NCI-H2171 treated with DMSO at 0.1 percent for 48 hours (cell line): ENCODE measurements at regions not wholly inside any gene's neighbourhood (a gene's known extent, or its start where the extent isn't known, plus 50 kb on each side); places are given as distances from the start of the nearest gene placed in this dataset.
"Not testable (repeated sequence)": the region's sequence is repeated elsewhere in the genome, so short reads cannot be mapped to it uniquely, and the experiment has no call there.

Experiments used
- DNase-seq: peaks from one replicate; lab custom pipeline; 2025; lab: John Stamatoyannopoulos, UW

DNA sequence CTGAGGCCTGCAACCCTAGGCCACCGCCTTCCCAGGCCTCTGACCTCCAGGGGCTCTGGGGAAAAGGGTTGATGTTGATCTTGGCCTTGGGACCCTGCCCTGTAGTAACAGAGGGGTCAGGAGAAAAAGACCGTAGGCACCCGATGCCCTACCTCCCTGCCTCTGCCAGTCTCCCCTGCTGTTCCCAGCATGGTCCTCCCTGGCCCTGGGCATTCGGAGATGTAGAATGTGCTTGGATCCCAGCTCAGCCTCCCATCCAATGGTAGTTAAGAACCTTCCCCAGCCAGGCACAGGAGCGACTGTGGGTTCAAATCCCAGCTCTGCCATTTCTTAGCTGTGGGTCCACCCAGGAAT lies 72.0 kb upstream of the TARDBP start:
- no peak for DNase-seq

DNA sequence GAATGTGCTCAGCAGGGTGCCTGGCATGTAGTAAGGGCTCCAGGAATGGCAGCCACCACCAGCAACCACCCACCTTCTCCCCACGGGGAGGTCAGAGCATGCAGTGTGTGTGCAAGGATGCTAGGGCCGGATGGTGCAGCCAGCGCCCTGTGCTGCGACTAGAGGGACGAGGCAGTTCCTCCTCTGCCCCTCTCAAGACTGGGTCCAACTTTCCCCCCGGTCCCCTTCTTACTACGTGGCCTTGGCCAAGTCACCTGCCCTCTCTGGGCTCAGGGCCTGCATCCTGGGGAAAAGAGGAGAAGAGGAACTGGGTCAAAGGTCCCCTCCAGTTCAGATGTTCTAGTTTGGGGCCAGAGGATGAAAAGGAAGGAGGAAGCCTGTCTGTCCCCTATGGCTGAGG lies 71.6 kb upstream of the TARDBP start:
- DNase-seq, result no peak

DNA sequence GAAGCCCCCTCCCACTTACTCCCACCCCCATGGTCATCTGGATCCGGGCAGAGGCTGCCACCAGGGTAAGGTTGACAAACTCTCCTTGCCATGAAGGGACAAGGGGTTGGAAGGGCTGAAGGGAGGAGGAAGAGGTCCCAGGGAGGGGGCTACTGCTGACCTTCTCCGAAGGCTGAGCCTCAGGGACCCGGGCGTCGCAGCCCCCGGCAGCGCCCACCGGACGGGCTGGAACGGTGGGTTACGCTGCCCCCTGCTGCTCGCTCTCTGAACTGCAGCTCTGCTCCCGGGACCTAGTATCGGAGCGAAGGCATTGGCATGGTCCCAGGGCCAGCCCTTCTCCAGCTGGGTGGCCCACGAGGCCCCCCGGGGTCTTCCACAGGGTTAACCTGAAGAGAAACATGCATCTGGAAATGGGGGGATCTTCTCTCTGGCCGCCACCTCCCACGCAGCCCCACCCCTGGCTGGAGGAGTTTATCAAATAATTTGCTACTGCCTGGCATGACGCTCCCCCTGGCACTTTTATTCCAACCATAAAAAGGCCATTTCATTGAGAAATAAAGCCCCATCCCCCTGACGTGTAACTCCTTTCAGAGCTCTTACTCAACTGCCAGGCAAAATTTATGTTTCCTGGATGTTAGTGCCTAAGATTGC lies 70.4 kb upstream of the TARDBP start:
- no peak for DNase-seq

DNA sequence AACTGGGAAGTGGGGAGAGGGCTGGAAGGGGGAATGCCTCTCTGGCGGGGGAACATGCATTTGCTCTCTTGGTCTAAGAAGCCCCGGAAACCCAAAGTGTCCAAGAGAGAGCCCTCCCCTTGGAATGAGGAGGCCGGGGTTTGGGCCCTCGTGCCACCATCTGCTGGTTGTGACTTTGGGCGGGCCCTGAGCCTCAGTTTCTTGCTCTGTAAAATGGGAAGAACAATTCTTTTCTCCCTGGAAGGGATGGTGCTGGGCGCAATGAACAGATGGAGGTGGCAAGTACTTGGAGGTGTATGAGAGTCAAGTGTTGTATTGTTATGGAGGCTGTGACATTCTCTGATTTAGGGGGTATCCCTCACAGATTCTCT lies 69.9 kb upstream of the TARDBP start:
- no peak for DNase-seq

DNA sequence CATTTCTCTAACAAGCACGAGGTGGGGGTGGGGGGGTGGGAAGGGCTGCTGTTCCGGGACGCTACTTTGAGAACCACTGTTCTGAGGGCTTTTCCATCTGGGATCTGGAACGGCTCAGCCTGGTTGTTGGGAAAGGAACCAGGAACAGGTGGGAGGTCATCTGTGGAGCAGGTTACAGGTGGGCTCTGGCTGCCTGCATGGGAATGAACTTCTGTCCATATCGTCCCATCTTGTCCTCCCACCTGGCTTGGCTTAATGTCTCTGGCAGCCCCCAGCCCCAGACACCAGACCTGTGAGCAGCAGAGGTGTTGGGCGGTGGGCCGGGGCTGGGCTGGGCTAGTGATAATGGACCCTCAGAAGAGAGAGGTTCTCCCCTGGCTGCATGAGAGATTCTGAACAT lies 69.4 kb upstream of the TARDBP start:
- no peak for DNase-seq

DNA sequence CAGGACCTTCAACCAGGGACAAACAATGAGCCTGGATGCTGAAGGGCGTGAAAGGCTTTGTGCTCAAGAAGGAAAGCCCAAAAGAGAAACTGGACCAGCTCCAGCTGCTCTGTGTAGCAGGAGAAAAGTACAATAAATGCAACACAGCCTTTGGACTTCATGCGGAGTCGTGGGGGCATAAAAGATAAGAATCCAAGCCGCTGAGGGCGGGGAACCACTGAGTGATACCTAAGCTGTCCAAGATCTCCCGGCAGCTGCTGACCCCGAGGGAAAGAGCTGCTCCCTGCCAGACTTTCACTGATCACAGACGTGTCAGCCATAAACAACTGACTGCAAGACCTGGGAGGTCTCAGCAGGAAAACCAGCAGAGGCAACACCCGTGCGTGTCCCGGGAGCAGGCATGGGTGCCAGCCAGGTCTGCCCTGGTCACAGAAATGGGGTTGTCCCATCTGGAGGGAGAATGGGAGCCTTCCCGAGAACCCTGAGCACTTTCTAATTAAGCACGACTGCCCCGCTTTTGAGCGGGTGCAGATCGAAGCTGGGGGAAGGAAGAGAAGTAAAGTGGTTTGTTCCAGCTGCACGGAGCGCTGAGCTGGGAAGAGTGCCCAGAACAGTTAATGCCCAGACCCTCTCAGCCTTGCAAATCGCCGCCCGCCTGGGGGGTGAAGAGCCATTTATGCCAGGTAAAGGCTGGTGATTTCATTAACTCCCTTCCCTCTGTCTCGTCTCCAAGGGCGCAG lies 68.3 kb upstream of the TARDBP start:
- DNase-seq, result peak; percentile 53

DNA sequence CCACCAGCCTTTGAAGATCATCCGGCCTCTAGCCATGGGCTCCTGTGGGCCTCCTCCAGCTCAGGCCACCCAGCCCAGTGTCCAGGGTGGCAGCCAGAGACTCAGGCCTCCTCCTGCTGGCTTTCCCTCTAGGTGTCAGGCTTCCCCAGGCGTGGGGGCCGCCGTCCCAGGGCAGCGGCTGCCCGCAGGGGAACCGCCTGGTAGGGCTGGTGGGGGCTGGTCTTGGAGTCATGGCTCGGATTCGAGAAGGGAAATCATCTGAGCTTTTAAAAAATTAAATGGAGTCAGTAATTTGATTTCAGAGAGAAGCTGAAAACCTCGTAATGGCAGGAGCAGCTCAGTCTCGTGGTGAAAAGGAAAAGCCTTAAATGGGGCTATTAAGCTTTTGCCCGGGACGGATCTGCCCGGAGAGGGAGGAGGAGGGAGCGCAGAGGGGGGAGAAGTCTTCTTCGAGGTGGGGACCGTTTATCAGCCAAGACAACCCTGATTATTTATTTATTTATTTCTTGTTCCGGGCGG lies 66.4 kb upstream of the TARDBP start:
- DNase-seq, result no peak

DNA sequence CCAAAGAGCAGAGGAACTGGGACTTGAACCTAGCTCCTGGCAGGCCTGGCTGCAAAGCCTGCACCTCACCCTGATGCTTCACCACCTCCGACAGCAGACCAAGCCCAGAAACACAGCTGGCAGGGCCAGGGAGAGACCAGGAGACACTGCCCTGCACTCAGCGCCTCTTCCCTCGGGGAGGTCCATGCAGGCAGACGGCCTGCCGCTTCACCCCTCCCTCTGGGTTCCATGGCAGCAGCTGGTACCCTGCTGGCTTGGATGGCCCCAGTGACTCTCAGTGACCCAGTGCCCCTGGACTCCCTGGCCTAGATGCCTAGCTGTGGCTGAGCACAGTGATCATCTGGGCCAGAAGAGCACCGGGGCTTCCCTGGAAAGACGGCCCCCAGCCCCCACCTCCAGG lies 65.3 kb upstream of the TARDBP start:
- DNase-seq, result no peak

DNA sequence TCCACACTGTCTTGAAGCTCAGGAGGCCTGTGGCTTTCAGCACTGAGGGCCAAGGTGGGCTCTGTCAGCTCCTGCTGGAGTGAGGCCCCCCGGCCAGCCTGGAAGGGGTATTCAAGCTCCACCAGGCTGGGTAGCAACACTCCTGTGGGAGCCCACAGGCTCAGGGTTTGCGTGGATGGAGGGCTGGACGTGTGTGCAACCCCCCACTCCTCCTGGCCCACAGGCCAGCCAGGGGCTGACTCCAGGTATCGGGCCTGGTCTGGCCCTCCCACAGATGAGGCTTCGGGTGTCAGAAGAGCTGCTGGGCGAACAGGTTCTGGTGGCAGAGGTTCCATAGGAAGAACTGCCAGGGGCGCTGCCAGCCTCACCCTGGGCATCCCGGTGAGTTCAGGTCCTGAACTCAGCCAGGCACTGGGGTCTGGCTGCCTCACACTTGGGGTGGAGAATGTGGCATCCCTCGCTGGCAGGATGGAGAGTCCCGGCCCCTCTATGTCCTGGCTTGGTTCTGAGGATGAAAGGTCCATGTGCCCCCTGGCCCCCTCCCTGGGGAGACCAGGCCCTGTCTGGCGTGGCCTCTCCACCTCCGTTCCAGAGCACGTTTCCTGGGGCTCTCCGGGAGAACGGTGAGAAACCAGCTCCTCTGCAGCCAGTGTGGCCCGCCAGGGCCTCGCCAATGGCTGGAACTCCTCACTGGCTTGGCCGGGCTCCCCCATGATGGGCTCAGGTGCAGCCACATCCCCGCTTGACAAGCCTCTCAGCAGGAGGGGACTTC lies 64.6 kb upstream of the TARDBP start:
- no peak for DNase-seq

DNA sequence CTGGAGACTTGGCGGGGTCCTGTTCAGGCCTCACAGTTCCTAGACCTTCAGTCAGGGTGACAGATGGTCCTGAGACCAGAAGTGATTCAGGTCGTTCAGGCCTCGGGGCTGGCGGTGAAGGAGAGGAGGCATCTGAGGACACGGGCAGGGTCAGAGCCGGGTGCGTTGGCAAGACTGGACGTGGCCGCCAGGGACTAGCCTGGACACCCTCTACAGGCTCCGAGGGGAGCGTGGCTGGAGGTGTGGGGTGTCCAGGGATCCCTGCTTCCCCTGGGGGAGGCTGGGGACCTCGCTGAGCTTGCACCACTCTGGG lies 64.0 kb upstream of the TARDBP start:
- DNase-seq, result no peak

DNA sequence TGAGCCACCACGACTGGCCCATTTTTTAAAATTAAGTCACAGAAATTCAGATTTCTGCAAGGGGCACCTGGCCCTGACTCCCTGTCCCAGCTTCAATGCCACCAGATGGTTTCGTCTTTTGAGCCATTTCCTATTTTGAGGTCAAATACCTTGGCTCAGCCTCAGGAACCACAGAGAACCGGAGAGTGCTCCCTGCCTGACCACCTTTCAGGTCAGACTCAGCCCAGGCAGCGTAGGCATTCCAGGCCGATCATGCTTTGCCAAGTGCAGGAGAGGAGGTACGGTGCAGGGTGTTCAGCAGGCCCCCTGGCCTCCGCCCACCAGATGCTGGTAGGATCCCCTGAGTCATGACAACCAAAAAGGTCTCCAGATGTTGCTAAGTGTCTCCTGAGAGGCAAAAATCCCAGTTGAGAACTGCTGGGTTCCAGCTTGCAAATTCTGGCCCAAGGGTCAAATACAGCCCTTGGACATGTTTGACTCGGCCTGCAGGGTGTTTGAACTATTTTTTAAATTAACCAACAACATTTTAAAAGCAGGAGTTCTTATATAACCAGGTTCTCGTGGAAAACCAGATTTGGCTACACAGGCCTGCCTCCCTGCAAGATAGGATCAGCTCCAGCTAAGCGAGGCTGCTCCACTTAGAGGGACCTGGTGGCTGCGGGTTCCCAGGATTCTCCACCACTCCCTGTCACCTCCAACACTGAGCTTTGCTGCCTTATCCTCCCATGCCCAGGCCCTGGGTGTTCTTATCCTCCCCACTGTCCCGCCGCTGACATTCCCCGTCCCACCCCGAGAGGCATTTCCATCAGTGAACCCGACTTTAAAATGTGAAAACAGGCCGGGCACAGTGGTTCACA lies 61.9 kb upstream of the TARDBP start:
- DNase-seq, result no peak

DNA sequence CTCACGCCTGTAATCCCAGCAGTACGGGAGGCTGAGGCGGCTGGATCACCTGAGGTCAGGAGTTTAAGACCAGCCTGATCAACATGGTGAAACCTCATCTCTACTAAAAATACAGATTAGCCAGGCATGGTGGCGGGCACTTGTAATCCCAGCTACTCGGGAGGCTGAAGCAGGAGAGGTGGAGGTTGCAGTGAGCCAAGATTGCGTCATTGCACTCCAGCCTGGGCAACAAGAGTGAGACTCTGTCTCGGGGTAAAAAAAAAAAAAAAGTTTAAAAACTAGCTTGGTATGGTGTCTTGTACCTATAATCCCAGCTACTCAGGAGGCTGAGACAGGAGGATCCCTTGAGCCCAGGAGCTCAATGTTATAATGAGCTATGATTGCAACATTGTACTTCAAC lies 61.2 kb upstream of the TARDBP start:
- DNase-seq, result not testable (repeated sequence)

DNA sequence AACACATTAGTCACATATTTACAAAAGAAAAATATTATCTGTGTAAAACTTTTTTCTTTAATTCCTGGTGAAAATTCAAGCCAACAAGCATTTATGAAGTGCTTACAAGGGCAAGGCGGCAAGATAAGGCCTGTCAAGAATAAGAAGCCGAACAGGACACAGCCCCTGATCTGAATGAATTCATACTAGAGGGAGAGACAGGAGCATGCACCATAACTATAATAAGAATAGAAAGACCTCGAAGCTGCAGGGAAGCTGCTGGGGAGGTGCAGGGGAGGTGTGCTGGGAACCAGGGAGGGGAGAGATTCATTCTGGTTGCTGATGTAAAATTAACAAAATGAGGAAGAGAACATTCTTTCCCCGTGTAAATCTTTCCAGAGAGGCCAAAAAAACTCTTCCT lies 60.5 kb upstream of the TARDBP start:
- no peak for DNase-seq

DNA sequence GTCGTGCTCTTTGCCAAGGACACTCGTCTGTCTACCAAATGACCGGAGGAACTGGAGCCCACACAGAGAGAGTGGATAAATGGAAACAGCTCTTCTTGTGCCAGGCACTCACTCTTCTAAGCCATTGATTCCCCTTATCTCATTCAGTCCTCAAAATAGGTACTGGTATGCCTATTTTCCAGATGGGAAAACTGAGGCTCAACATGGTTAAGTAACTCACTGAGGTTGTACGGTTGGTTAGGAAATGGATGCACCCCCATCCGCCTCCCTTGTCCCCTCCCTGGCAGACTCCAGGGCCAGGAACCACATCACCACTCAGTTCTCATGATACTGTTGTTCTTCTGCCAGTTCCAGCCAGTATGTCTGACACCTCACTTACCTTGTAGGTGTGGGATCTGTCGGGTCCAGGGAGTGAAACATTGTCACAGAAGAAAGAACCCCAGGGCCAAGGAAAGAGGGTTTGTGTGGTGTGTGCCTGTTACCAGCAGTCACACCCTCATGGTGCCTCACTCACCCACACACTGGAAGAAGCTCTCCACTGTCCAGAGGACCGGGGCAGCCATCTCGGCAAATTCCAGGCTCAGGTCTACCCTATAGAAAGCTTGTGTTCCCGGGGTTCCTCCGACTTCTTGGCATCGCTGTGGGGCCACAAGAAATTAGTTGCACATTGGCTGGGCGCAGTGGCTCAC lies 58.8 kb upstream of the TARDBP start:
- DNase-seq, result no peak

DNA sequence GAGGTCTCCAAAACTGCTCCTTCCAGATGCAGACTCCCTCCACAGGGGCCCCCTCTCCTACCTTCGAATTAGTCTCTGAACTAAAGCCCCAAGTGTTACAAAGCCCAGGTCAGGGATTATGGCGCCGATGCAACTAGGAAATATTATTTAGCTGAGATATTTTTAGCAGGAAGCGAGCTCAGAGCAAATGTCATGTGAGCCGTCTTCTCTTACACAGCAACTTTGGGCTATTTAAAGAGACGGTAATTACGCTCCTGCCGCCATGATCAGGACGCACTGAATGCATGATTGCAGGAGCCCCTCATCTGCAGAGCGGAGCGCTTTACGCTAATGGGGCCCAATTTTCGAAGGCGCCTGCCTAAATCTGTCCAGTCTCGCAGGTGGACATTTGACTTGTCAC lies 55.3 kb upstream of the TARDBP start:
- DNase-seq, result no peak

DNA sequence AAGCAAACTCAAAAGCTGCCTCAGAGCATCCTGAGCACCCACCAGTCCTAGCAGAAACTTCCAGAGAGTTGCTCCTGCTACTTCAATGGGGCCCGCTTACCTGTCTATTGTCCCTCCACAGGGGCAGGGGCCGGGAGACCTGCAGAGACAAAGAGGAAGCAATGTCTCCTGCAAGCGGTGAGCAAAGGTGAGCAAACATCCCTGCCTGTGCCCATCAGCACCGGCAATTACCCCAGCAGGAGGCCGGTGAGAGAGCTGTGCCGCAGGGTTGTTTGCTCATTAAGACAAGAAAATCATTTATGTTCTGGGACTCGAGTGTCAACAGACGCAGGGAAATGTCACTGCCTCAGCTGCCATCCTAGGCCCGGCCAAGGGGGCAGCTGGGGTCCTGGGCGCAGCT lies 53.8 kb upstream of the TARDBP start:
- peak; percentile 80 for DNase-seq

DNA sequence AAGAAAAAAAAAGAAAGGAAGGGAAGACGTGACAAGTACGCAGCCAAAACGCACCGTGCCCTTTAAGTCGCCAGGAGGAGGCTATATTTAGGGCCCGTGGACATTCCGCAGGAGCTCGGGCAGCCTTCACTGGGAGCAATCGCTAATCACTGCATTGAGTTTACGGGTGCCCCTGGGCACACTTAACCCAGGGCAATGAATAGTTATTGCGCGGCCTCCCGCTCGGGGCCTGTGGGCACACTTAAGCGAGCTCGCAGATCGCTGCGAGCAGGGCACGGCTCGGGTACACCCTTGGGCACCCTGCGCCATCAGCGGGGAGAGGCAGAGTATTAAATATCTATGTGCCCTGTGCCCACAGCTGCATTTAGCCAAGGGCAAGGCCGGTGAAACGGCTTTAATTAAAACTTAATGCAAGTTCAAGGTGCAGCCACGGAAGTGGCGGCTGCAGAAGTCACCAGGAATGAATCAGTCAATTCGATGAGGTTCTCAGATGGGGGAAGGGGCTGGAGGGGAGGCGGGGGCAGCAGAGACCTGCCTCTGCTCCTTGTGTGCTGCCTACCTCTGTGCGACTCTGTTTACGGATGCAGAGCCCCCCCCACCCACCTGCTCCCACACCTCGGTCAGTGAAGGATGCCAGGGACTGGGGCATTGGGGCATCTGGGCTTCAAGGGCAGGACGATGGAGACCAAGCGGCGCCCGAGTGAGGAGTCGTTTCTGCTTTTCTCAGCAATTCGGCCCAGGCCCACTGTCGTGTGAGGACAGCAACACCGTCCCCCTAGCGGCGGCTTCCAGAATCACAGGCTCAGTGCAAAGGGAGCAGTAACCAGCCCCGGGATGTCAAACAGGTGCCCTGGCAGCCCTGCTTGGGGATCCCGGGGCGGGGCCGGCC lies 51.8 kb upstream of the TARDBP start:
- DNase-seq, result peak; percentile 61

DNA sequence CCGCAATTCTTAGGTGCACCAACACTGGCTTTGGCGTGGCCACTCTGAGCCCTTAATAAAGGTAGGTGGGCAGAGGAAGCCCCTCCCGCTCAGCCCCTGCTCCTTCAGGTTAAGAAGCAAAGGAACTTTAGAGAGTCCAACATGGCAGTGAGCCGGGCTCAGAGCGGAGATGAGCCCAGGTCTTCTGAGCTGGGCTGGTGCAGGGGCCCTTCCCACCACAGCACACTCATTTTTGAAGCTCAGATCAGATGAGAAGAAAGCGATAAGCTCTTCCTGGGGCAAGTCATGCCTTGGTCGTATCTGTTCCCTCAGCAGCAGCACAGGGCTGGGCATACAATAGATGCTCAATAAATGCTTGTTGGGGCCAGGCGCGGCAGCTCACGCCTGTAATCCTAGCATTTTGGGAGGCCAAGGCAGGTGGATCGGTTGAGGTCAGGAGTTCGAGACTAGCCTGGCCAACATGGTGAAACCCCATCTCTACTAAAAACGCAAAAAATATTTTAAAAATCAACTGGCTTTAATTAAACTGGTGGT lies 51.1 kb upstream of the TARDBP start:
- no peak for DNase-seq

DNA sequence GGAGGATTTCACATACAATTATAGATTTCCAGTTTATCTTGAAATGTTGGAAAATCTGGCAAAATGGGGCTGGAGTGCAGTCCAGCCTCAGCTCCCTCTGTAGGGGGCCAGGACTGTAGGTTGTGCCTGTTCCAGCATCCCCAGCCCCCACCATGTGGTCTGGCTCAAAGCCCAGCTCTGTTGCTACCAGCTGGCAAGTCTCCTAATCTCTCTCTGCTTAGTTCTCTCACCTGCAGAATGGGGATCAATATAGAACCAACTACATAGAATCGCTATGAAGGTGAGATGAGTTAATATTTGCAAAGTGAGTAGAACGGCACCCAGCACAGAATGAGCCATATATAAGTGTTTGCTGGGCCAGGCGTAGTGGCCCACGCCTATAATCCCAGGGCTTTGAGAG lies 50.0 kb upstream of the TARDBP start:
- peak; percentile 86 for DNase-seq
